HG02840 (cell line): ENCODE measurements at regions not wholly inside any gene's neighbourhood (a gene's known extent, or its start where the extent isn't known, plus 50 kb on each side); places are given as distances from the start of the nearest gene placed in this dataset.

Experiments
- ATAC-seq: cut with Tn5 transposase; IDR thresholded peaks from one replicate; pipeline ENCODE4 v1.9.1; 2021; ENCODE audit warnings: mild to moderate bottlenecking, moderate library complexity, moderate number of reproducible peaks; ENCODE audit not compliant: unreplicated experiment, low FRiP score

- no peak for ATAC-seq
Measured at GRCh38 chr5:57784121-57784520, 301.5 kb upstream of the ACTBL2 start.

GRCh38 chr5:57783693-57784092 is 301.1 kb upstream of the ACTBL2 start:
- no peak for ATAC-seq

GRCh38 chr5:57780961-57781325 is 298.3 kb upstream of the ACTBL2 start:
- no peak for ATAC-seq

GRCh38 chr5:57780306-57780960 is 297.8 kb upstream of the ACTBL2 start:
- no peak for ATAC-seq

GRCh38 chr5:57779383-57780223 is 297.0 kb upstream of the ACTBL2 start:
- ATAC-seq: no peak

GRCh38 chr5:57778501-57779091 is 296.0 kb upstream of the ACTBL2 start:
- ATAC-seq: no peak

- no peak for ATAC-seq
Measured at GRCh38 chr5:57777174-57777581, 294.6 kb upstream of the ACTBL2 start.

GRCh38 chr5:57776035-57776434 is 293.4 kb upstream of the ACTBL2 start:
- no peak for ATAC-seq

GRCh38 chr5:57774439-57774838 is 291.8 kb upstream of the ACTBL2 start:
- no peak for ATAC-seq

GRCh38 chr5:57772512-57772911 is 289.9 kb upstream of the ACTBL2 start:
- no peak for ATAC-seq

- no peak for ATAC-seq
Measured at GRCh38 chr5:57770039-57770438, 287.4 kb upstream of the ACTBL2 start.

- ATAC-seq: no peak
Measured at GRCh38 chr5:57768745-57769144, 286.1 kb upstream of the ACTBL2 start.

- ATAC-seq: no peak
Measured at GRCh38 chr5:57764479-57765089, 282.0 kb upstream of the ACTBL2 start.

- ATAC-seq: no peak
Measured at GRCh38 chr5:57761513-57761912, 278.9 kb upstream of the ACTBL2 start.

- no peak for ATAC-seq
Measured at GRCh38 chr5:57754616-57755015, 272.0 kb upstream of the ACTBL2 start.

- no peak for ATAC-seq
Measured at GRCh38 chr5:57753446-57753845, 270.8 kb upstream of the ACTBL2 start.

GRCh38 chr5:57751710-57752109 is 269.1 kb upstream of the ACTBL2 start:
- ATAC-seq: no peak

- no peak for ATAC-seq
Measured at GRCh38 chr5:57750891-57751290, 268.3 kb upstream of the ACTBL2 start.

GRCh38 chr5:57750282-57750681 is 267.7 kb upstream of the ACTBL2 start:
- no peak for ATAC-seq

GRCh38 chr5:57749396-57749795 is 266.8 kb upstream of the ACTBL2 start:
- ATAC-seq: no peak
